HEK293T (cell line): ENCODE measurements at regions not wholly inside any gene's neighbourhood (a gene's known extent, or its start where the extent isn't known, plus 50 kb on each side); places are given as distances from the start of the nearest gene placed in this dataset.

Experiments
- BHLHE40 ChIP-seq: fragments of 450-650 bp; IDR thresholded peaks from 2 replicates; pipeline ENCODE4 v1.6.1; 2016; ENCODE audit warnings: mild to moderate bottlenecking, moderate library complexity, borderline replicate concordance
- HDGF ChIP-seq: fragments of 450-650 bp; IDR thresholded peaks from 2 replicates; pipeline ENCODE4 v1.6.1; 2017; ENCODE audit warnings: antibody characterized with exemption, borderline replicate concordance
- NFRKB ChIP-seq: fragments of 450-650 bp; IDR thresholded peaks from 2 replicates; pipeline ENCODE4 v1.6.1; 2016; ENCODE audit warnings: mild to moderate bottlenecking, moderate library complexity
- PKNOX1 ChIP-seq: fragments of 450-650 bp; IDR thresholded peaks from 2 replicates; pipeline ENCODE4 v1.6.1; 2016
- SUZ12 ChIP-seq: fragments of 450-650 bp; IDR thresholded peaks from 2 replicates; pipeline ENCODE4 v1.6.1; 2016; ENCODE audit warnings: mild to moderate bottlenecking
- TARDBP ChIP-seq: fragments of 450-650 bp; IDR thresholded peaks from 2 replicates; pipeline ENCODE4 v1.6.1; 2016

DNA sequence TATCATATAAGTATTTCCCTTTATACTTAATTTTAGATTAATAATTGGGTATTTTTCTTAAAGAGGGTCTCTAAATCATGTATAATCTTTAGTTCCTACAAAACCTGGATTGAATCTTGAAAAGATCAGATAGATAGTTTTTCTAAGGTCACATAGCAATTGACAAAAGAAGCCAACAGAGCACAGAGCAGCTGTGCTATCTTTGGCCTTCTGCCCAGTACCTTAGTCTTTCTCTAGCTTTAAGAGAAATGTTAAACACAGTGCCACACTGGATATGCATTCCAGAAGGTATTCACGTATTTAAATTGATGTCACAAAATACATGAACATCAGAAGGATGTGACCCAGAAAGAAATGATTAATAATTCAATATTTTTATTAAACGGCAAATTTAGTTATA is 86.8 kb downstream of the C21orf91 start:
- TF ChIP-seq TARDBP (no peak), HDGF (no peak), PKNOX1 (no peak), BHLHE40 (no peak), SUZ12 (no peak), NFRKB (no peak)
